B cell (primary cell): ENCODE measurements at regions not wholly inside any gene's neighbourhood (a gene's known extent, or its start where the extent isn't known, plus 50 kb on each side); places are given as distances from the start of the nearest gene placed in this dataset.

Source experiments
- CTCF ChIP-seq: fragments of 200-600 bp; IDR thresholded peaks from one replicate; pipeline ENCODE4 v1.8.0; 2022; ENCODE audit warnings: antibody characterized with exemption, mild to moderate bottlenecking
- EZH2 ChIP-seq: IDR thresholded peaks from 2 replicates; pipeline ENCODE4 v1.6.1; 2012; ENCODE audit warnings: borderline replicate concordance, low read depth, mild to moderate bottlenecking, moderate library complexity, low read length; ENCODE audit not compliant: insufficient read depth, poor library complexity, severe bottlenecking

DNA sequence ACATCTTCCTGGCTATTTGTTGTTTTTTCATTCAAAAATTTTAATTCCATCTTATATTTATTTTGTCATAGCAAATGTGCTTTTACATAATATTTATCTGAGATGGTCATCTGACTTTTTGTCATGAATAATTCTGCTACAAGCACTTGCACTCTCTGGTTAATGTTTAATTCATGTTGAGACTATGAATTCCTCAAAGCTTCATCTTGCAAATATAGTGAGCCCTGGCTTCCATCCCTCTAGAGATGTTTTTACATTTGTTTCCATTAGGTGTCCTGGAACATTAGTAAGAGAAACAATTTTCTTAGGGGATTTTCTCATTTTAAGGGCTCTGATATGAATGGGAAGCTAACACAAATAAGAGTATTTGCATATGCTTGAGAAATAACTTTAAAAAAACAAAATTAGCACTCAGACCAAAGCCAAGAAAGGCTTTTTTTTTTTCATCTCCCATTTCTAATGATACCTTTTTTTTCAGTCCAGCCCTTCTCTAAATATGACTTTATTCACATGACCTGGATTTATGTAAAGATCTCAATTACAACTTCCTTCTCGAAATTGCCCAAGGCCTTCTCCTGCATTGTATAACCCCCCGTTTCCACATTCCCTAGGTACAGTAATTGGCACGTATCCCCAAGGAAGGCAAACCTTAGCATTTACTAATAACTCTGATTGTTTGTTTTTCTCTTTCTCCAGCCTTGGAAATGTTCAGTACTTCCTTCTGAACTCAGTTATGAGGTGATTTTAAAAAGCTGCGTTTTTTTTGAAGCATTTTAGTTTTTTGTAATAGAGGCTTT lies 797.0 kb upstream of the GJE1 start:
- TF ChIP-seq CTCF = no peak
- TF ChIP-seq EZH2 = no peak
